Epithelial cell of esophagus (primary cell): ENCODE measurements at regions not wholly inside any gene's neighbourhood (a gene's known extent, or its start where the extent isn't known, plus 50 kb on each side); places are given as distances from the start of the nearest gene placed in this dataset.

Source experiments
- DNase-seq: peaks from one replicate; pipeline ENCODE4 v3.0.0; 2010; ENCODE audit warnings: low read depth
- H3K4me3 ChIP-seq: 2 replicates; pipeline ENCODE4 v1.5.1; 2011; ENCODE audit warnings: mild to moderate bottlenecking, low read length, control low read depth
- CTCF ChIP-seq: IDR thresholded peaks from 2 replicates; pipeline ENCODE4 v1.5.1; 2011; ENCODE audit warnings: low read depth, mild to moderate bottlenecking, low read length, control low read depth, inconsistent platforms; ENCODE audit not compliant: insufficient read depth; ENCODE audit errors: missing control alignments

DNA sequence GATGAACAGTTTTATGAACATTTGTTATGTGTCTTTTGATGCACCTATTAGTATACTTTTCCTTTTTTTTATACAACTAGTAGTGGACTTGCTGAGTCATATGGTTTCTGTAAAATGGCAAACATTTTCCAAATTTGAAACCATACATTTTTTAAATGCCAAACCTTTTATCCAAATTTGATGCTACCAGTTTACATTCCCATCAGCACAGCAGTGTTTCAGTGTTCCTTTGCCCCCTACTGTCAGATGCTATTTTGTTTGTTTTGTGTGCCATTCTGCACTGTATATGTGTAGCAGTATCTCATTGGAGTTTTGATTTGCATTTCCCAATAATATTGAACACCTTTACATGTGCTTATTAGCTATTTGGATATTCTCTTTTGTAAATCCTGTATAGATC is 219.4 kb downstream of the TANC2 start:
- TF ChIP-seq CTCF: no peak
- DNase-seq: no peak
- H3K4me3 ChIP-seq: no peak overlapping the region

GRCh38 chr17:63189082-63189481 is 223.0 kb downstream of the TANC2 start:
- H3K4me3 ChIP-seq: no peak overlapping the region
- no peak for TF ChIP-seq CTCF
- peak; percentile 63 for DNase-seq

GRCh38 chr17:63189930-63190329 is 223.9 kb downstream of the TANC2 start:
- peak; percentile 45 for DNase-seq
- no peak overlapping the region for H3K4me3 ChIP-seq
- no peak for TF ChIP-seq CTCF

- DNase-seq: no peak
- H3K4me3 ChIP-seq: no peak overlapping the region
These were observed 224.9 kb downstream of the TANC2 start for GRCh38 chr17:63190821-63191370.

GRCh38 chr17:63191610-63192009 is 225.6 kb downstream of the TANC2 start:
- H3K4me3 ChIP-seq: no peak overlapping the region
- no peak for TF ChIP-seq CTCF
- no peak for DNase-seq

More at GRCh38 chr17:63190821-63191370, 224.9 kb downstream of the TANC2 start:
- no peak for TF ChIP-seq CTCF

DNA sequence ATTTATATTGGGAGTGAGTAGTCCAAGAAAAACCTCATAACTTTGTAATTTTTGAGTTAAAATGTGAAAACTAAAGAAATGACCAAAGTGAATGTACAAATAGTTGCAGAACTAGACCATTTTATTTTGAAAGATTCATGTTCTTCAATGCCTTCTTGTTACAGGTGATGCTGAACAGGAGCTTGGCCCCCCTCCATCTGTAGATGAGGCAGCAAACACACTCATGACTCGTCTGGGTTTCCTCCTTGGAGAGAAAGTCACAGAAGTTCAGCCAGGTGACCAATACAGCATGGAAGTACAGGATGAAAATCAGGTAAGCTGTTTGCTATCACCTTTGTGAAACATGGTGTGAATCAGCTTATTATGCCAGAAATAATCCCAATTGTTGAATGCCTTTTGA is 227.8 kb downstream of the TANC2 start:
- no peak for TF ChIP-seq CTCF
- no peak overlapping the region for H3K4me3 ChIP-seq
- DNase-seq: peak; percentile 18

DNA sequence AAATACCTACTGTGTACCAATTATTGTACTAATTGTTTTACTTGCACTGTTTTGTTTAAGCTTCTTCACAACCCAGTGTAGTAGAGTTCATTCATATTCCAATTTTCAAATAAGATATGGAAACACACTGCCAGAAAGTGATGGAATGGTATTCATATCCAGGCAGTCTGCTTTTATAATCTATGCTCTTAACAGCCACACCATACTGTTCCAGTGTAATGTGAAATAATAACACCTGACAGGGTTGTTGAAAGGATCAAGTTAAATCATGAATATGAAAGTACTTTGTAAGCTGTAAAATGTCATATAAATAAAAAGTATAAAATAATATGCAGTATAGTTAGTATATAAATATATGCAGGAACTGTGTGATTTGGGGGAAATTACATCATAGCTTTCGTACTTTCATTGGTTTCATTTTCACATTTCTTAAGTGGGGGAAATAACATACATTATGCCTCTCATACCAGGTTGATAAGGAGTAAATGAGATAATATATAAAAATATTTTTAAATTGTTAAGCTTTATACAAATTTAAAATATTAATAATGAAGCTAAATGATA is 230.8 kb downstream of the TANC2 start:
- DNase-seq: no peak
- TF ChIP-seq CTCF: no peak
- H3K4me3 ChIP-seq: no peak overlapping the region
